DOHH2 (cell line): ENCODE measurements at regions not wholly inside any gene's neighbourhood (a gene's known extent, or its start where the extent isn't known, plus 50 kb on each side); places are given as distances from the start of the nearest gene placed in this dataset.

Experiments used
- CTCF ChIP-seq: fragments of 200-600 bp; sonication (generic); IDR thresholded peaks from one replicate; pipeline ENCODE4 v1.5.1; 2014; ENCODE audit warnings: antibody characterized with exemption, mild to moderate bottlenecking, low read depth, low read length; ENCODE audit not compliant: poor library complexity, severe bottlenecking
- EZH2phosphoT487 ChIP-seq: fragments of 200-600 bp; sonication (generic); IDR thresholded peaks from 2 replicates; pipeline ENCODE4 v1.6.1; 2017; ENCODE audit warnings: borderline replicate concordance, mild to moderate bottlenecking, antibody characterized with exemption, low read length, moderate library complexity, mixed read lengths

- TF ChIP-seq CTCF (no peak), EZH2phosphoT487 (no peak)
Measured at GRCh38 chr1:198848649-198849048, 209.8 kb downstream of the PTPRC start.
